GM13977 (cell line): ENCODE measurements at regions not wholly inside any gene's neighbourhood (a gene's known extent, or its start where the extent isn't known, plus 50 kb on each side); places are given as distances from the start of the nearest gene placed in this dataset.

Source experiments
- DNase-seq: peaks from one replicate; pipeline ENCODE4 v3.0.0; 2012; ENCODE audit warnings: low spot score
- CTCF ChIP-seq: IDR thresholded peaks from 2 replicates; pipeline ENCODE4 v1.5.1; 2012; ENCODE audit warnings: mild to moderate bottlenecking, control low read depth; ENCODE audit not compliant: insufficient read depth; ENCODE audit errors: extremely low read depth, missing control alignments
- in situ Hi-C: fragments of 300-500 bp; cut with MboI; formaldehyde crosslinking; loops from one replicate; pipeline ENCODE4 v1.12.0; 2022; ENCODE audit warnings: low sequenced_read_pairs, low pct_unique_long_range_greater_than_20kb, mixed read lengths, inconsistent platforms; ENCODE audit not compliant: unreplicated experiment

DNA sequence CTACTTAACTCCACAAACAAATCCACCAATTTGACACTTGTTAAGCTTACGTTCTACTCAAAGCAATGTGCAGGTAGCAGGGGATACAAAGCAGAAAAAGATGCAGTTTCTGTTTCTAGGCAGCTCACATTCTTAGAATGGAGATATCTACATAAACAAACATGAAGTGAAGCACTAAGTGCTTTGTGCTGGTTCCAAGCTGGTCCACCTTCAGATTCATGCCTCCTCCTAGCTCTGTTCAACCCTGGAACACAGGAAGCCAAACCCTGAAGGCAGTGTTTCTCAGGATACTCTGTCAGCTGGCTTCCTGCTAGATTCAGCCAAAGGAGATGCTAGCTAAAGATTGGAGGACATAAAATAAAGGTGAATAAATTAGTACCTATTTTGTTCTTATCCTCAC is 55.3 kb upstream of the NOL4 start:
- TF ChIP-seq CTCF: no peak
- in situ Hi-C loops: no loop called here
- no peak for DNase-seq

DNA sequence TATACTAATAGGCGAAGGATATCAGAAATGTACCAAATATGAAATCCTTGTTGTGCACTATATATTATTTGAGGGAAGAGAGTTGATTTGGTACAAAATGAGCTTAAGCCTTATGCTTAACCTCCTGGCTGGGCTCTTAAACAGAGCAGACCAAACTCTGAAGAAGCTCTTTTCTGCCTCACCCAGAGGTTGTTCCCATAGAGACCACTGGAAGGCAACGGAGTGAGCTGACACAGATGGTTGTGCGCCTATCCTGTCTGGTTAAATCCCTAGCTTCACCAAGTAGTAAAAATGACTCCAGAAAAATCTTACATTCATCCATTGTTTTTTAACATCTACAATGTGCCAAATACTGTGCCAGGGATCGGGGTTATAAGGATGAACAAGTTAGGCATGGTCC is 55.9 kb upstream of the NOL4 start:
- DNase-seq: no peak
- TF ChIP-seq CTCF: no peak
- in situ Hi-C loops: no loop called here

GRCh38 chr18:34281290-34281689 is 56.6 kb upstream of the NOL4 start:
- in situ Hi-C loops: no loop called here
- TF ChIP-seq CTCF: no peak

GRCh38 chr18:34281722-34282121 is 57.0 kb upstream of the NOL4 start:
- TF ChIP-seq CTCF: no peak
- no peak for DNase-seq
- in situ Hi-C loops: no loop called here

More at GRCh38 chr18:34281290-34281689, 56.6 kb upstream of the NOL4 start:
- no peak for DNase-seq

GRCh38 chr18:34283506-34283905 is 58.8 kb upstream of the NOL4 start:
- TF ChIP-seq CTCF: no peak
- in situ Hi-C loops: no loop called here
- no peak for DNase-seq

DNA sequence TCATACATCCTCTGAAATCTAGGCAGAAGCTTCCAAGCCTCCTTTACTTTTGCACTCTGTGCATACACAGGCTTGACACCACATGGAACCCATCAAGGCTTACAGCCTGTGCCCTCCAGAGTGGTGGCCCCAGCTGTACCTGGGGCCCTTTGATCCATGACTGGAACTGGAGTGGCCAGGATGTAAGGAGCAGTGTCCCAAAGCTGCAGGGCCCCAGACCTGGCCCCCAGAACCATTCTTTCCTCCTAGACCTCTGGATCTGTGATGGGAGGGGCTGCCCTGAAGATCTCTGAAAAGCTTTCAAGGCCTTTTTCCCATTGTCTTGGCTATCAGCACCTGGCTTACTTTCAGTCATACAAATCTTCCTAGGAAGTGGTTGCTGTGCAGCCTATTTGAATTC is 63.1 kb upstream of the NOL4 start:
- DNase-seq: no peak
- in situ Hi-C loops: no loop called here
- no peak for TF ChIP-seq CTCF

DNA sequence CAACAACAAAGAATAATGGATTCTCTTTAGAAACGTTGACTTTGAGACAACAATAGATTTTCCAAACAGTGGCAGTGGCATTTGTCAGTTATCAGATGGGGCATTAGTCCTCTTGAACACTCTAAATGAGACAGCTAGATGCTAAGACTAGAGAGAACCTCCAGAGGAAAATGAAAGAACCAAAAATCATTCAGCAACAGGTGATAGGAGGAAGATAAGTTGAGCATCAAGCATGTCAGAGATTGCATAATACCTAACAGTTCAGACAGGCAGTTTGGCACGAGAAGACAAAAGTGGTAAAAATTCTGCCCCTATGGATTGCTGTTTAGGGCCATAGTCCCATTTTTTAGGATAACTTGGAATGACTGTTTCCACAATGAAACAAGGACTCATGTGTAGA is 67.9 kb upstream of the NOL4 start:
- in situ Hi-C loops: no loop called here
- TF ChIP-seq CTCF: no peak
- DNase-seq: no peak
